ENCODE measurements at regions not wholly inside any gene's neighbourhood (a gene's known extent, or its start where the extent isn't known, plus 50 kb on each side); places are given as distances from the start of the nearest gene placed in this dataset.
A peak's percentile ranks its signal among the peaks of the same experiment; 100 is the strongest.

DNA sequence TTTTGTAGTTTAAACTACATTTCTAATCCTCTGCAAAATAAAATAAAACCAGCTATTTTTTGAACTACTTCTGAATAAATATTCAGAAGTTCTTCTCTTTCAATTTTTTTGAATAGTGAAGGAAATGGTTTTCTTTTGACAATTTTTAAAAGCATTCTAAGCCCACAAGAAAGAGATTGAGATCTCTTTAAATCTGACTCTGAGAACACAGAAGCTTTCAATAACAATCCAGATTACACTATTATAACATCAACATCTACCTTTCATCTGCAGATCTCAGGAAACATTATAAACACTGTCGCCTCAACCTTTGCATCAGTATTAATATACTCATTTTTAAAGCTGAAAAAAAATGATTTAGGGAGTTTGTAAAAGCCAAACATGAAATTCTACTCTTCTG, 247.5 kb upstream of the PREP start:
- H3K9me2 ChIP-seq (ENCODE audit: insufficient read depth), result 0 out of 2 replicates have a peak, but pooled peaks cover 5% of the 10 kb centered on the region
- CTCF ChIA-PET, result no interaction called here

DNA sequence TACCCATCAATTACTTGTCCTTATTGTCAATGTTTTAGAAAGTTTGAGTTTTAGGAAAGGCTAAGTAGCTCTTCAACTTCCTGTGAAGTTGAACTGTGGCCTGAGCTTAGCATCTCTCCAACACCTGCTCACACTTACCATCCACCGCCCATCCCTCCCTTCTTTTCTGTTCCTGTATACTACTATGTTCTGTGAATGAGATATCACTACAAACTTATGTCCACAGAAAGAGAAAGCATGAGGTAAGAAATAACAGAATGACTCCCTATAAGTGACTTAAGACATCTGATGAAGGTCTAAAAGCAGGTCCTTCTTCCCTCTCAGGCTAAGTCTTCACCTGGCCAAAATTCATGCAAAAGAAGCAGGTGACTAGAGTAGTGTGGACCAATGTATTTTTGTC, 246.3 kb upstream of the PREP start:
- DNase-seq, result peak in 1 of 2 experiments; percentile 15

More for the DNA sequence above, 247.5 kb upstream of the PREP start:
- H3K9me3 ChIP-seq (ENCODE audit: insufficient read depth, low read depth), result no peaks in the 10 kb centered on the region
- no peak overlapping the region for H3K27ac ChIP-seq
- no peak overlapping the region for H2AFZ ChIP-seq
- no peak overlapping the region for H3K4me3 ChIP-seq
- intact Hi-C loops (cut with micrococcal nuclease; ENCODE audit: unreplicated experiment), result no loop called here
- no peaks in the 10 kb centered on the region for H4K20me1 ChIP-seq (ENCODE audit: insufficient read depth)
- H3K79me2 ChIP-seq (ENCODE audit: low read depth), result no peaks in the 10 kb centered on the region
- no peaks in the 10 kb centered on the region for H3K36me3 ChIP-seq (ENCODE audit: low read depth)
- H3K27me3 ChIP-seq (ENCODE audit: insufficient read depth, low read depth), result no peaks in the 10 kb centered on the region
- no peak for TF ChIP-seq EZH2 (IDR thresholded peaks at IDR 0.05; ENCODE audit: low read depth)
- TF ChIP-seq, protein P1, sequence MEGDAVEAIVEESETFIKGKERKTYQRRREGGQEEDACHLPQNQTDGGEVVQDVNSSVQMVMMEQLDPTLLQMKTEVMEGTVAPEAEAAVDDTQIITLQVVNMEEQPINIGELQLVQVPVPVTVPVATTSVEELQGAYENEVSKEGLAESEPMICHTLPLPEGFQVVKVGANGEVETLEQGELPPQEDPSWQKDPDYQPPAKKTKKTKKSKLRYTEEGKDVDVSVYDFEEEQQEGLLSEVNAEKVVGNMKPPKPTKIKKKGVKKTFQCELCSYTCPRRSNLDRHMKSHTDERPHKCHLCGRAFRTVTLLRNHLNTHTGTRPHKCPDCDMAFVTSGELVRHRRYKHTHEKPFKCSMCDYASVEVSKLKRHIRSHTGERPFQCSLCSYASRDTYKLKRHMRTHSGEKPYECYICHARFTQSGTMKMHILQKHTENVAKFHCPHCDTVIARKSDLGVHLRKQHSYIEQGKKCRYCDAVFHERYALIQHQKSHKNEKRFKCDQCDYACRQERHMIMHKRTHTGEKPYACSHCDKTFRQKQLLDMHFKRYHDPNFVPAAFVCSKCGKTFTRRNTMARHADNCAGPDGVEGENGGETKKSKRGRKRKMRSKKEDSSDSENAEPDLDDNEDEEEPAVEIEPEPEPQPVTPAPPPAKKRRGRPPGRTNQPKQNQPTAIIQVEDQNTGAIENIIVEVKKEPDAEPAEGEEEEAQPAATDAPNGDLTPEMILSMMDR (conservative IDR thresholded peaks at IDR 0.05), result no peak
- no peaks in the 10 kb centered on the region for H3K4me1 ChIP-seq (replicated peaks; ENCODE audit: insufficient read depth)
- POLR2A ChIA-PET (ENCODE audit: unreplicated experiment), result no interaction called here
- H3F3A ChIP-seq (ENCODE audit: insufficient read depth, low read depth), result no peaks in the 10 kb centered on the region
- peak in 1 of 2 experiments; percentile 15 for DNase-seq
- H3K4me2 ChIP-seq, result no peak overlapping the region
- no TSS peak for BruUV-seq (replicated peaks)

DNA sequence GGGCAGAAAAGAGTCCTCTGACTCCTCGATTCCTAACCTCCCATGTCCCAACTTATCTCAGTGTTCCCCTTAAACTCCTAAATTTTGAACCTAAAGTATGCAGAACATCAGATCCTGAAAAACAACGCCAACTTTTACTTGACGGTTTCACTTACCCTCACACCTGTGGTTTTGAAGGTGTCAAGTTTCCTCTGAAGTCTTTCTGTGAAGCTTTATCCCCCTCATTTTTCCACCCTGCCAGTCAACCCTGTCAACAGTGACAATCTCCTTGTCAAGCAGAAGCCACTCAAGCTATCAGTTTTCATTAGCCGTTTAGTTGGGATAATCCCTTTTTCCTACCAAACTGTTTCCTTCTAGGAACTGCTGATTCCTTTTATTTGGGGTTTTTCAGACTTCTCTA, 245.4 kb upstream of the PREP start:
- CTCF ChIA-PET, result interaction anchor here (0.5 kb wide), 1 partner anchor 556 kb away, joined by 3 read pairs; no protein-coding TSS in a partner anchor

More for the DNA sequence above, 246.3 kb upstream of the PREP start:
- no peak overlapping the region for H3K27ac ChIP-seq
- intact Hi-C loops (cut with micrococcal nuclease; ENCODE audit: unreplicated experiment), result no loop called here
- ChIA-PET CTCF (no interaction called here), POLR2A (ENCODE audit: unreplicated experiment) (no interaction called here)
- H3K36me3 ChIP-seq (ENCODE audit: low read depth), result no peaks in the 10 kb centered on the region
- no peak overlapping the region for H3K4me2 ChIP-seq
- no peaks in the 10 kb centered on the region for H3K9me3 ChIP-seq (ENCODE audit: insufficient read depth, low read depth)
- no peaks in the 10 kb centered on the region for H3F3A ChIP-seq (ENCODE audit: insufficient read depth, low read depth)
- no peaks in the 10 kb centered on the region for H3K27me3 ChIP-seq (ENCODE audit: insufficient read depth, low read depth)
- H3K79me2 ChIP-seq (ENCODE audit: low read depth), result no peaks in the 10 kb centered on the region
- no peaks in the 10 kb centered on the region for H4K20me1 ChIP-seq (ENCODE audit: insufficient read depth)
- H2AFZ ChIP-seq, result no peak overlapping the region
- TF ChIP-seq, protein P1 (conservative IDR thresholded peaks at IDR 0.05), result no peak
- no peak for TF ChIP-seq EZH2 (IDR thresholded peaks at IDR 0.05; ENCODE audit: low read depth)
- no peak overlapping the region for H3K4me3 ChIP-seq
- H3K4me1 ChIP-seq (replicated peaks; ENCODE audit: insufficient read depth), result no peaks in the 10 kb centered on the region
- no peaks in the 10 kb centered on the region for H3K9me2 ChIP-seq (ENCODE audit: insufficient read depth)
- BruUV-seq (replicated peaks), result no TSS peak

More for the DNA sequence above, 245.4 kb upstream of the PREP start:
- H3K79me2 ChIP-seq (ENCODE audit: low read depth), result no peaks in the 10 kb centered on the region
- no peaks in the 10 kb centered on the region for H3K9me3 ChIP-seq (ENCODE audit: insufficient read depth, low read depth)
- H3F3A ChIP-seq (ENCODE audit: insufficient read depth, low read depth), result no peaks in the 10 kb centered on the region
- no peak overlapping the region for H3K27ac ChIP-seq
- intact Hi-C loops (cut with micrococcal nuclease; ENCODE audit: unreplicated experiment), result no loop called here
- no TSS peak for BruUV-seq (replicated peaks)
- no peaks in the 10 kb centered on the region for H3K36me3 ChIP-seq (ENCODE audit: low read depth)
- H3K4me3 ChIP-seq, result no peak overlapping the region
- H4K20me1 ChIP-seq (ENCODE audit: insufficient read depth), result no peaks in the 10 kb centered on the region
- no peaks in the 10 kb centered on the region for H3K27me3 ChIP-seq (ENCODE audit: insufficient read depth, low read depth)
- no peak for TF ChIP-seq EZH2 (IDR thresholded peaks at IDR 0.05; ENCODE audit: low read depth)
- TF ChIP-seq, protein P1 (conservative IDR thresholded peaks at IDR 0.05), result no peak
- no peaks in the 10 kb centered on the region for H3K9me2 ChIP-seq (ENCODE audit: insufficient read depth)
- H3K4me1 ChIP-seq (replicated peaks; ENCODE audit: insufficient read depth), result no peaks in the 10 kb centered on the region
- H3K4me2 ChIP-seq, result no peak overlapping the region
- H2AFZ ChIP-seq, result no peak overlapping the region
- DNase-seq, result peak in 1 of 2 experiments; percentile 23
- POLR2A ChIA-PET (ENCODE audit: unreplicated experiment), result no interaction called here

Measured in PC-9 (cell line).